ENCODE measurements at regions not wholly inside any gene's neighbourhood (a gene's known extent, or its start where the extent isn't known, plus 50 kb on each side); places are given as distances from the start of the nearest gene placed in this dataset.
"Not testable (repeated sequence)": the region's sequence is repeated elsewhere in the genome, so short reads cannot be mapped to it uniquely, and the experiment has no call there.

DNA sequence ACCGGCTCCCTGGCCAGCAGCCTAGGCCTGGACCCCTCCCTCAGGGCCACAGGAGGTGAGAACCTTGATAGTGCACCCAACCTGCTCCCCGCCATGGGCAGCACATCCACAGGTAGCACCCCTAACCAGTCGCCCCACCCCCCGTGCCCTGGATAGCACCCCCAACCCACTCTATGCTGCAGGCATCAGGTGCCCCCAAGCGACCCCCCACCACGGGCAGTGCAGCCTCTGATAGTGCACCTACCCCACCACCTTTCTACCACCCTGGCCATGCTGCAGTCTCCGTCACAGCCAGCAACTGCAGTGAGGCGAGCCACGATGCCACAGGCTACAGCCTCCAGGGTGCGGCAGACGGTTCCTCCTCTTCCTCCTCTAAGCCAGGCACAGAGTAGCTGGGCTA, 55.6 kb downstream of the SOWAHC start:
- DNase-seq, result no peak

DNA sequence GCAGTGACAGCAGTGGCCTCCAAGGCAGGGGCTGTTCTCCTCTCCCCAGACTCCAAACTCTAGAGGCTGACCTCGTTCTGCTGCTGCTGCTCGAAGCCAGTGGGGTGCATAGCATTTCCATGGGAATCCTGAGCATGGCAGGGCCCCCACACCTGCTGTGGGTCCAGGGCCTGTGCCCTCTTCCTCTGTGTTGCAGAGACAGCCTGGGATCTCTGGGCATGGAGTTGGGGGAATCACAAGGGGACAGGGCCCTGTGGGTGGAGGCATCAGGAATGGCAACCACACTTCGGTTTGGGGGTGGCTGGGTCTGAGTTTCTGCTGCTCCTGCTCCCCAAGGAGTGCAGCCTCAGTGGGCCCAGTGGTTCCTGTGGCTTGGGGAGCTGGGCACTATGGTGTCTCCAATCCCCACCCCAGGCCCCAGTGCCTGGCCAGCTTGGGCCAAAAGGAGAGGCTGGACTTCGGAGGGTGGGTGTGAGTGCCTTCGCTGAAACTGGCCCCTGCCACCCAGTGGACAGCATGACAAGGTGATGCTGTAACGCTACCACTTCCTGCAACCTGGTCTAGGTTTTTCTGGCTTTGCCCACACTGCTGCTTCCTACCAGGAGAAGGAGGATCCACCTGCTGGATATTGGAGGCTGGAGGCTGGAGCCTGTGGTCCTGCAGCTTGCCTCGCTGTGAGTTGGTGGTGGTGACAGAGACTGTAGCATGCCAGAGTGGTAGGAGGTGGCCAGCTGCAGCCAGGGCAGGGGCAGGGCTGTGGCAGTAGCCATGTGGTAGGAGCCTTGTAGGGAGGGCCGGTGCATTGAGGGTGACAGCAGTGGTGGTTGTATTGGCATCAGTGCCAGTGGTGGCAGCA, 56.6 kb downstream of the SOWAHC start:
- DNase-seq, result no peak

- no peak for DNase-seq
Measured at GRCh38 chr2:109674894-109675534, 60.9 kb downstream of the SOWAHC start.

GRCh38 chr2:109675666-109676345, 61.6 kb downstream of the SOWAHC start:
- DNase-seq, result no peak

DNA sequence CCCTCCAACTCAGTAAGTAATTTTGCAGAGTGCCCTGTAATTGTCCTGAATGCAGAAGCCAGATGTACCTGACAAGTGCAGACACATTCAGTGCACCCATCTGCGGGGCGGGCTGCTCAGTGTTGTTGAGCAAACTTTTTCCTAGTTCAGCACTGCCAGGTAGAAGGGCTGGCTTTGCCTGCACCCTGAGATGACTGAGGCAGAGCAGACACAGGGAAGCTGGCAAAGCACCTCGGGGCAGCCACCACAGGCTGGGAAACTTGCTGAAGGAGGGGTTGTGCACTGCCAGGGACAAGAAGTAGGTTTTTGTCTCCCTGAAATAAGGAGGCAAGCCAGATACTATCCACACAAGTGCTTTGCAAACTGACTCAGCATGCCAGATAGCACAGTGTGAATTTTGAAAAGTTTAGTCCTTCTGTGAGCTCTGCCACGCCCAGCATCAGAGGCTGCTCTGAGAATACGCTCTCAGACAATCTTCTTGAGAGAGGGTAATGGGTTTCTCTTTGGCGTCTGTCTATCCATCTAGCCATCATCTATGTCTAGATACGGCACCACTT, 62.3 kb downstream of the SOWAHC start:
- DNase-seq, result no peak

DNA sequence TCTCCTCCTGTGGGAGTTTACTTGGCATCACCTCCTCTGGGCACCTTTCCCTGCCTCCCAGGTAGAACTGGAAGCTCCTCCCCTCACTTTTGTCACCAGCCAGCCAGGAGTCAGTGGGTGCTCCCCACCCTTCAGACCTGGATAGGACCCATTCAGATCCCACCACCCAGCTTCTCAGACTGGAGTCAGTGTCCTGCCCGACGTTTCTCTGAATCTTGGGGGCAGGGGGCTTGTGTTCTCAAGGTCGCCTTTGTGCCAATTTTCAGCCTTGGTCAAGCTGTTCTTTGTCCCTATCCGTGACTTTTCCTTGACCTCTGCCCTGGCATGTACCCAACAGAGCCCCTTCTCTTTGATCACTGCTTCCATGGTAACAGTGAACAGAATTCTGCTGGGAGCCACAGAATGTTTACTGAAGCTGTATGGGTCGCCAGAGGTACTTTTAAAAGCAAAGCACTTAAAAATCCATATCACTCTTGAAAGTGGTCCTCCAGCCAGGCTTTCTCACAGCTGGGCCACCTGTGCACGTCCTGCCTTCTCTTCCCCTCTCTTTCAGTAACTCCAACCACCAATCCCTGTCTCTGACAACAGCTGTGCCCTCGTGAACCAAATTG, 63.1 kb downstream of the SOWAHC start:
- not testable (repeated sequence) for DNase-seq

DNA sequence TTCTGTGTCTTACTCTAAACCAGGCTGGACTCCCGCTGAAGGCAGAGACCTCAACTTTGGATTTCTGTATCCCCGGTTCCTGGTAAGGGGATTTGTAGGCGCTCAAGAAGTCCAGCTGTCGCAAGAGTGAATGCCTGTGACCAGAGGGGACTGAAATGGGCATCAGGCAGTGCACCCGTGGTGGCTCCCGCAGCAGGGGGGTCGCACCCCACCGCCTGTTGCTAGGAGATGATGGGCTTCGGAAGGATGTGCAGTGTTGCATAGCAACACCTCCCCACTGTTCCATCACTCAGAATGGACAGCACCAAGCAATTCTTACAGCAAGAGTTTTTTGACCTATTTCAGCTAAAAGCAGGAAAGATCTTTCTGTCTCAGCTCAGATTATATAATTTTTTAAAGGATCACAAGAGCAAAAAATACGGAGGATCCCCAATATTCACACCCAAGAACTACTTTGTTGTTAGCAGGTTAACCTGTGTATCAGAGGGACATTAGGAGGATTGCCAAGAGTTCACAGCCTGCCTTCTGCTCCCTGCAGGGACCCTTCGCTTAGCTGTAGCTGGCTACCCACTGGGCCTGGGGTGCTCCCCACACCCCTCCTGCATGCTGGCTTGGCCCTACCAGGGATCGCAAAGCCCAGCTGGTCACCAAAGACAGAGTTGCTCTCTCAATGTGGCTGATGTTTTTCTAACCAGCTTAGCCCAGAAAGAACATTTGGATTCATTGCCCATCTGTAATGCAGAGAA, 63.8 kb downstream of the SOWAHC start:
- DNase-seq, result no peak

DNA sequence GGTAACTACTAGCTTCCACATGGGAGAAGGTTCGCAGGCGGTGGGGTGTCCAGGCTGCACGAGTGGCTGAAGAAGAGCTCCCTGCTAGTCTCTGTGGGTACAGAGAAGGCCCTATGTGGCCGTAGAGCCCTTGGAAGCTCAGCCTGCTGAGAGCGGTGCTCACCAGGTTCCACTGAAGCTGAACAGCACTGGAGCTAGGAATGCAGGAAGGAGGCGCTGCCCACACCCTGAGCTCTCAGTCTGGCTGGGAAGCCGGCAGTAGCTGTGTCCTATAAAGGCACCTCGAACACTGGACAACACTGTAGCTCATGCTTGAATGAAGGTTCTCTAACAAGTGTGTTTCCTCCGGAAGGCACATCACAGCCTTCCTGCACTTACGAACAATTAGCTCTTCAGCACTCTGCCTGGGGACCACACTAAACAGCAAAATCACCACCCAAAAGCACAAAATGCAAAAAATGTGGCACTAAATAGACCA, 64.6 kb downstream of the SOWAHC start:
- DNase-seq, result not testable (repeated sequence)

GRCh38 chr2:109679225-109679624, 65.1 kb downstream of the SOWAHC start:
- DNase-seq, result no peak

GRCh38 chr2:109679626-109680025, 65.5 kb downstream of the SOWAHC start:
- DNase-seq, result no peak

DNA sequence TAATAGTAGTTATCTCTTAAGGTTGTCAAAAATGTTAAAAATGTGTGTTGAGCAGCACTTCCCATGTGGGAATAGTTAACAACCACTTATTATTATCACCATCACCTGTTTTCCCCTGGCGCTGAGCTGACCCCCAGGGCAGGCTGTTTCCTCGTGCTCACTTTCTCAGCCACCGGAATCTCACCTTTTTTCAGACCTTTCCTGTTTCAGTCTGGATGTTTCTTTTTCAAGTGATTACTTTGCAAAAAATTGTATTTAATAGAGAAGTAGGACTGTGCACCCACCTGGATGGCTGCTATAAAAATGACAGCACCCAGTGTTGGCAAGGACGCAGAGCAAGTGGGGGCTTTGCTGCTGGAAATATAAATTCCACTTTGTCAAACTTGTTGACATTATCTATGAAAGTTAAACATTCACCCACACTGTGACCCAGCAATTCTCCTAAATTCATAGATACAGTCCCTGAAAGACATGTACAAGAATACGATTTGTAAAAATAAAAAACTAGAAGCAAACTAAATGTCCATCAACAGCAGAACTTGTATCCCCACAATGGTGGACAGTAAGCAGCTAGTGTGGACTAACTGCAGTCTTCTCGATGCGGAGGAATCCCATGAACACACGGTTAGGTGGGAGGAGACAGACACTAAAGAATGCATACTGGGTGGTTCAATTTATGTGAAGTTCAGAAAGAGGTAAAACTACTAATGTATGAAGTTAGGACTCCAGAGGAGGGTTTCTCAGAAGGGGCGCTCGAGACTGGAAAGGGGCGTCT, 66.5 kb downstream of the SOWAHC start:
- DNase-seq, result no peak

DNA sequence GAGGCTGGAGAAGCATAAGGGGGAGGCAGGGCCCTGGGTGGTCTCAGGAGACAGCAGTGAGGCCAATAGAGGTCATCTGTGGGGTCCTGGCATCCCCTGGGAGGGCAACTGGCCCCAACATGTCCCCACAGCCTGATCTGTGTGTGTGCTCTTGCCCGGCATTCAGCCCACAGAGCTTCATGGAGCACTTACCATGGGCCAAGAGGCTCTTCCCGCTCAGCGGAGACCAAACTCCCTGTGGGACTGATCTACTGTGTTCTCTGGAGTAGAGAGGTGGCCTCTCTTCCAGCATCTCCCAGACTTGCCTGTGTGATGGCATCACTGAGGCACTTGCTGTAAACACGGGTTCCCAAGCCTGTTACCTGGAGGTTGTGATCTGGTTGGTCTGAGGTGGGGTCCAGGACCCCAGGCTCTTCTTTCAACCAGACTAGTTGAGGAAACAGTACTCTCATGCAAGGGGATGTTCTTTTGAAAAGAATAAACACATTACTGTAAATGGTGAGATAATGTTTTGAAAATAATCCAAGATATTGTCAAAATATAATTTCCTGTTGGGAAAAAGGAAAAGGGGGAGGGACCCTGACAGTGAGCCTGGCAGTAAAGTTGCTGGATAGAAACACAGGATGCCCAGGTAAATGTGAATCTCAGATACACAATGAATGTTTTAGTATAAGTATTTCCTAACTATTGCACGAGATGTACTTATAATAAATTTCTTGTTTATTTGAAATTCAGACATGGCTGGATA, 67.6 kb downstream of the SOWAHC start:
- DNase-seq, result no peak

- no peak for DNase-seq
Measured at GRCh38 chr2:109683452-109683851, 69.3 kb downstream of the SOWAHC start.

- no peak for DNase-seq
Measured at GRCh38 chr2:109685453-109685852, 71.3 kb downstream of the SOWAHC start.

DNA sequence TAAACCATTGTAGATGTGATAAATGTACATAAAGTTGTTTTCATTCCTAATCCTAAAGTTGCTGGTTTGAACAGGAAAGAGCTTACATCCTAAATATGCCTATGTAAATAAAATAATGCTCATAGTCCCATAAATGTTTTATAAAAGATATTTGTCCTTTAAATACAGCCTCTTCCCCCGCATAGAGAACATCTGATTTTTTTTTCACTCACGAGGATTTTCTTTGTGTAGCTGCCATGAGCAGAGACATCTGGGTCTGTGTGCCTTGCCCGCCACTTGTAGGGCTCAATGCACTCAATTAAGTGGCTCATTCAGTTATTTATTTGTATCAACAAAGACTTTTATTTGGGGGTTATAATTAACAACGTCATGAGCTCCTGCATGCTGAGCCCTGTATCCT, 72.8 kb downstream of the SOWAHC start:
- no peak for DNase-seq

GRCh38 chr2:109689182-109689930, 75.2 kb downstream of the SOWAHC start:
- no peak for DNase-seq

DNA sequence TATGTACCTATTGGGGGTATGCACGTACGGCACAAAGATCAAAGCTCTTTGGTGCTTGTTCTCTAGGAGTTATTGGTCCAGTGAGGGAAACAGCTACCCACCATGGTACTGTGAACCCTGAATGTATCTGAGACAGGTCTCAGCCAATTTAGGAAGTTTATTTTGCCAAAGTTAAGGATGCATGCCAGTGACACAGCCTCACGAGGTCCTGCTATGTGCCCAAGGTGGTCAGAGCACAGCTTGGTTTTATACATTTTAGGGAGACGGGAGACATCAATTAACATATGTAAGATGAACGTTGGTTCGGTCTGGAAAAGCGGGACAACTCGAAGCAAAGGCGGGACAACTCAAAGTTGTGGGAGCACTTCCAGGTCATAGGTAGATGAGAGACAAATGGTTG, 75.8 kb downstream of the SOWAHC start:
- DNase-seq, result no peak

GRCh38 chr2:109690457-109690821, 76.3 kb downstream of the SOWAHC start:
- DNase-seq, result no peak

GRCh38 chr2:109690822-109691541, 76.8 kb downstream of the SOWAHC start:
- DNase-seq, result no peak
